22Rv1 (cell line): ENCODE measurements at regions not wholly inside any gene's neighbourhood (a gene's known extent, or its start where the extent isn't known, plus 50 kb on each side); places are given as distances from the start of the nearest gene placed in this dataset.
A peak's percentile ranks its signal among the peaks of the same experiment; 100 is the strongest.
"Not testable (repeated sequence)": the region's sequence is repeated elsewhere in the genome, so short reads cannot be mapped to it uniquely, and the experiment has no call there.

Source experiments
- H3K27ac ChIP-seq: fragments of 450-650 bp; 2 replicates; pipeline ENCODE4 v1.5.1; 2017
- ZFX ChIP-seq: fragments of 450-650 bp; IDR thresholded peaks from 2 replicates; pipeline ENCODE4 v1.6.1; 2017; ENCODE audit warnings: antibody characterized with exemption, borderline replicate concordance
- TF ChIP-seq, protein P1 (sequence below): fragments of 450-650 bp; IDR thresholded peaks from 2 replicates; pipeline ENCODE4 v1.5.1; 2017; ENCODE audit warnings: mild to moderate bottlenecking

GRCh38 chr6:97347111-97347510, 64.1 kb upstream of the MMS22L start:
- no peak overlapping the region for H3K27ac ChIP-seq
- TF ChIP-seq, protein P1, sequence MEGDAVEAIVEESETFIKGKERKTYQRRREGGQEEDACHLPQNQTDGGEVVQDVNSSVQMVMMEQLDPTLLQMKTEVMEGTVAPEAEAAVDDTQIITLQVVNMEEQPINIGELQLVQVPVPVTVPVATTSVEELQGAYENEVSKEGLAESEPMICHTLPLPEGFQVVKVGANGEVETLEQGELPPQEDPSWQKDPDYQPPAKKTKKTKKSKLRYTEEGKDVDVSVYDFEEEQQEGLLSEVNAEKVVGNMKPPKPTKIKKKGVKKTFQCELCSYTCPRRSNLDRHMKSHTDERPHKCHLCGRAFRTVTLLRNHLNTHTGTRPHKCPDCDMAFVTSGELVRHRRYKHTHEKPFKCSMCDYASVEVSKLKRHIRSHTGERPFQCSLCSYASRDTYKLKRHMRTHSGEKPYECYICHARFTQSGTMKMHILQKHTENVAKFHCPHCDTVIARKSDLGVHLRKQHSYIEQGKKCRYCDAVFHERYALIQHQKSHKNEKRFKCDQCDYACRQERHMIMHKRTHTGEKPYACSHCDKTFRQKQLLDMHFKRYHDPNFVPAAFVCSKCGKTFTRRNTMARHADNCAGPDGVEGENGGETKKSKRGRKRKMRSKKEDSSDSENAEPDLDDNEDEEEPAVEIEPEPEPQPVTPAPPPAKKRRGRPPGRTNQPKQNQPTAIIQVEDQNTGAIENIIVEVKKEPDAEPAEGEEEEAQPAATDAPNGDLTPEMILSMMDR, result no peak
- no peak for TF ChIP-seq ZFX

GRCh38 chr6:97361286-97361685, 78.3 kb upstream of the MMS22L start:
- TF ChIP-seq, protein P1, result no peak
- H3K27ac ChIP-seq, result no peak overlapping the region

DNA sequence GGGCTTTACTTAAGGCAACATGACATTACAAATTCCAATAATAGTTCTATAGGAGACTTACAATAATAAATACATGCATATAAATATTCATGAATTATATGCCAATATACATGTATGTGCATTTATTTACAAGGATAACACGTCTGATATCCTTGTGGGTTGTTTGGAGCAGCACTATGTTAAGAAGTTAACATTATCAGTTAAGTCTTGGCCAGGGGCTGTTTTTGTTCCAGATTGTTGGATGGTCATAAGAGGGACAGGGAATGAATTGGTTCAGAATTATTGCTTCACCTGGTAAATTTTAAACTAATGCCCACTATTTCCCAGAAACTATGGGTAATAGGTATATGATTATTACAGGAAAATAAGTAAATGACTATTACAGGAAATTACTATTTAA, 81.3 kb upstream of the MMS22L start:
- TF ChIP-seq, protein P1, result no peak
- no peak for TF ChIP-seq ZFX
- H3K27ac ChIP-seq, result no peak overlapping the region

DNA sequence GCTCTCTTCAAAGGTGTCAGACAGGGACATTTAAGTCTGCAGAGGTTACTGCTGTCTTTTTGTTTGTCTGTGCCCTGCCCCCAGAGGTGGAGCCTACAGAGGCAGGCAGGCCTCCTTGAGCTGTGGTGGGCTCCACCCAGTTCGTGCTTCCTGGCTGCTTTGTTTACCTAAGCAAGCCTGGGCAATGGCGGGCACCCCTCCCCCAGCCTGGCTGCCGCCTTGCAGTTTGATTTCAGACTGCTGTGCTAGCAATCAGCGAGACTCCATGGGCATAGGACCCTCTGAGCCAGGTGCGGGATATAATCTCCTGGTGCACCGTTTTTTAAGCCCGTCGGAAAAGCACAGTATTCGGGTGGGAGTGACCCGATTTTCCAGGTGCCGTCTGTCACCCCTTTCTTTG, 99.1 kb upstream of the MMS22L start:
- H3K27ac ChIP-seq, result not testable (repeated sequence)

DNA sequence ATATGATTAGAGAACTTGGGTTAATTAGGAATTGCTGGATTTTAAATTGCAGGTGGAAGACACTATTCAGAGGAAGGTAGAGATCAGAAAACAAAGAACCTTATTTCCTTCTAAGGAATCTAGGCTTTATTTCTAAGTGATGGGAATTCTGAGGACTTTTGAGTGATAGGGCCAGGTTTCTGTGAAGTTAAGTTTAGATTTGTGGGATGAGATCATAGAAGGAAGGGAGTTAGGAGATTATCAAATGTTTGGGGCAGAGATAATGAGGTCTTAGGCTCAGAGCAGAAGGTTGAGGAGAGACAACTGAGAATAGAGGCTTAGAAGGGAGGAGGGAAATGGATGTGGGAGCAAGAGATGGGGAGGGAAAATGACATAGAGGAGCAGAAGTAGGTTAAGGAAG, 109.7 kb upstream of the MMS22L start:
- H3K27ac ChIP-seq, result no peak overlapping the region
- TF ChIP-seq, protein P1, result no peak
- TF ChIP-seq ZFX, result no peak

DNA sequence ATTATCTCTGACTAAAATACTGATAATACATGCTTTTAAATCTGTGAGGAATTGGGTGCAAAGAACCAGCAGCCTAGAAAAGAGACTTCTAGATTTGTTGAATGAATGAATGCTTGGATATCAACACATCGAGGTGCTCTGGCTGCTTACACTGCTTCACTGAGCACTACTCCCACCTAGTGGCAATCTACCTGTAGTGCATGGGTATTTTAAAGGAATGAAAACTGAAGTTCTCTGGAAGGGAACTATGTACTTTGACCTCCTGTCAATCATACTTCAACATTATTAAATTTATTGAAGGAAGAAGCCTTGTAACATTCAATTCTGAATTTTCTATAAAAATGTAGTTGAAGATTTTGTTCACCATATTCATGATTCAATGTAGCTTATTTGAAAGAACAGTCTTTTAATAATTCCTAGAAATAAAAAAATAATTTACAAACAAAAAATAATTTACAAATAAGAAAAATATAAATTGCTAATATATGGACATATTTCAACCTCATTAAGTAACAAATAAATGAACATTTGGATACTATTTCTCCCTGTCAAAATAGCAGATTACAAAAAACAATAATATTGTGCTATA, 111.2 kb upstream of the MMS22L start:
- H3K27ac ChIP-seq, result no peak overlapping the region
- no peak for TF ChIP-seq ZFX
- TF ChIP-seq, protein P1, result peak; percentile 94

- peak overlapping the region; percentile 17; the same call in 1 of the 2 replicates for H3K27ac ChIP-seq
- no peak for TF ChIP-seq ZFX
These were observed 113.9 kb upstream of the MMS22L start for GRCh38 chr6:97396880-97397279.

DNA sequence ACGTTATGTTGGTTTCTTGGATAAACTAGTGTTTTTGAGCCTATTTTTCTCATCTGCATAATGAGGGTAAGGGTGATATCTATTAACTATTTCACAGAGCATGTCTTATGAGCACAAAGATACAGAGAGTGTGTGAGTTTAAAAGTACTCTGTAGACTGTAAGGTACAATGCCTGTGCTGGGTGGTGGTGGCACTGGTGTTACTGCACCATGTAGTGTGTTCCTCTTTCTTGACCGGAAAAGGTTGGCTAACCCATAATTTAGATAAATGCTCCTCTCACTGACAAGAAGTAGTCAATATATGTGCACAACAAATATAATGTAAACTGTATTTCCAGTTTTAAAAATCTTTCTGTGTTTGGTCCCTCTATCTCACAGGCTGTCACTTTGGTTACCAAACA, 116.2 kb upstream of the MMS22L start:
- TF ChIP-seq, protein P1, result no peak
- TF ChIP-seq ZFX, result no peak
- H3K27ac ChIP-seq, result no peak overlapping the region
